ENCODE measurements at regions not wholly inside any gene's neighbourhood (a gene's known extent, or its start where the extent isn't known, plus 50 kb on each side); places are given as distances from the start of the nearest gene placed in this dataset.

- DNase-seq (no peak), ATAC-seq (no peak)
- H3K4me3 ChIP-seq: no peak overlapping the region
- no peak overlapping the region for H3K27ac ChIP-seq
- intact Hi-C loops (cut with DNase I): no loop called here
- TF ChIP-seq POLR2A (IDR thresholded peaks at IDR 0.05) (no peak), CTCF (IDR thresholded peaks at IDR 0.05) (no peak)
- H3K4me1 ChIP-seq: no peaks in the 10 kb centered on the region
- no peaks in the 10 kb centered on the region for H3K36me3 ChIP-seq
- H3K27me3 ChIP-seq: no peaks in the 10 kb centered on the region
- peaks cover 0 to 37% (median 14%) of the 10 kb centered on the region in 12 donors for H3K9me3 ChIP-seq
- 73 to 84% (median 78%) methylated on average over 1 of the region's 1 CpG for WGBS, 4 donors
These were observed 644.8 kb upstream of the PKN2 start for GRCh38 chr1:88039240-88039639.

- intact Hi-C loops (cut with DNase I): no loop called here
- Histone ChIP-seq H3K4me1 (no peaks in the 10 kb centered on the region), H3K4me3 (no peak overlapping the region), H3K27ac (no peak overlapping the region), H3K9me3 (peaks cover 0 to 25% (median 12%) of the 10 kb centered on the region in 12 donors), H3K36me3 (no peaks in the 10 kb centered on the region), H3K27me3 (no peaks in the 10 kb centered on the region)
- TF ChIP-seq POLR2A (IDR thresholded peaks at IDR 0.05): no peak
- no peak for TF ChIP-seq CTCF (IDR thresholded peaks at IDR 0.05)
- DNase-seq (no peak), ATAC-seq (no peak)
These were observed 640.2 kb upstream of the PKN2 start for GRCh38 chr1:88043834-88044233.

GRCh38 chr1:88052167-88052566 is 631.9 kb upstream of the PKN2 start:
- no peak for TF ChIP-seq CTCF (IDR thresholded peaks at IDR 0.05)
- no peak for TF ChIP-seq POLR2A (IDR thresholded peaks at IDR 0.05)
- intact Hi-C loops (cut with DNase I): loop anchor here in 1 of 10 donors (10.0 kb wide), 1 partner anchor 727 kb away; the partner anchor contains the start of gene LMO4
- H3K4me3 ChIP-seq: no peak overlapping the region
- H3K36me3 ChIP-seq: no peaks in the 10 kb centered on the region
- DNase-seq: no peak
- no peak overlapping the region for H3K27ac ChIP-seq
- no peak for ATAC-seq
- no peaks in the 10 kb centered on the region for H3K27me3 ChIP-seq
- no peaks in the 10 kb centered on the region for H3K4me1 ChIP-seq
- no peaks in the 10 kb centered on the region for H3K9me3 ChIP-seq
- 45 to 70% (median 66%) methylated on average over 1 of the region's 1 CpG for WGBS, 4 donors

- intact Hi-C loops (cut with DNase I): loop anchor here in 1 of 10 donors (10.0 kb wide), 1 partner anchor 728 kb away; the partner anchor contains the start of gene LMO4
These were observed 631.0 kb upstream of the PKN2 start for GRCh38 chr1:88053065-88053464.

More at GRCh38 chr1:88053065-88053464, 631.0 kb upstream of the PKN2 start:
- TF ChIP-seq POLR2A (IDR thresholded peaks at IDR 0.05) (no peak), CTCF (IDR thresholded peaks at IDR 0.05) (no peak)
- Histone ChIP-seq H3K36me3 (no peaks in the 10 kb centered on the region), H3K4me3 (no peak overlapping the region), H3K4me1 (no peaks in the 10 kb centered on the region), H3K27me3 (no peaks in the 10 kb centered on the region), H3K27ac (no peak overlapping the region), H3K9me3 (no peaks in the 10 kb centered on the region)
- 76 to 86% (median 81%) methylated on average over 2 of the region's 2 CpGs for WGBS, 4 donors
- DNase-seq: no peak
- no peak for ATAC-seq
